ENCODE measurements at regions not wholly inside any gene's neighbourhood (a gene's known extent, or its start where the extent isn't known, plus 50 kb on each side); places are given as distances from the start of the nearest gene placed in this dataset.

- no peak for TF ChIP-seq CTCF (IDR thresholded peaks at IDR 0.05)
- no peak for TF ChIP-seq POLR2AphosphoS5 (IDR thresholded peaks at IDR 0.05)
- TF ChIP-seq POLR2A (IDR thresholded peaks at IDR 0.05), result no peak
These were observed 70.8 kb upstream of the CDCA7L start for GRCh38 chr7:22016507-22016906.

All from gastroesophageal sphincter (tissue), 3 donors.